IMR-90 (cell line): ENCODE measurements at regions not wholly inside any gene's neighbourhood (a gene's known extent, or its start where the extent isn't known, plus 50 kb on each side); places are given as distances from the start of the nearest gene placed in this dataset.

Source experiments
- MAFK ChIP-seq: IDR thresholded peaks from 2 replicates; pipeline ENCODE4 v1.6.1; 2012; ENCODE audit warnings: low read depth, low read length, improper control_type of control experiment
- POLR2A ChIP-seq: IDR thresholded peaks from 2 replicates; pipeline ENCODE4 v1.6.1; 2012; ENCODE audit warnings: mild to moderate bottlenecking, low read depth, low read length
- SMC3 ChIP-seq: fragments of 150-350 bp; IDR thresholded peaks from 2 replicates; pipeline ENCODE4 v1.6.1; 2016; ENCODE audit warnings: low read depth, mild to moderate bottlenecking, antibody characterized with exemption, low read length, moderate library complexity
- TF ChIP-seq, protein P1 (sequence below): conservative IDR thresholded peaks from 2 replicates; pipeline ENCODE4 v1.5.1; 2012; ENCODE audit warnings: mild to moderate bottlenecking, low read depth, low read length, improper control_type of control experiment
- TF ChIP-seq, protein P2 (sequence below): fragments of 150-350 bp; IDR thresholded peaks from 2 replicates; pipeline ENCODE4 v1.6.1; 2017; ENCODE audit warnings: mild to moderate bottlenecking, antibody characterized with exemption, low read length, low read depth

DNA sequence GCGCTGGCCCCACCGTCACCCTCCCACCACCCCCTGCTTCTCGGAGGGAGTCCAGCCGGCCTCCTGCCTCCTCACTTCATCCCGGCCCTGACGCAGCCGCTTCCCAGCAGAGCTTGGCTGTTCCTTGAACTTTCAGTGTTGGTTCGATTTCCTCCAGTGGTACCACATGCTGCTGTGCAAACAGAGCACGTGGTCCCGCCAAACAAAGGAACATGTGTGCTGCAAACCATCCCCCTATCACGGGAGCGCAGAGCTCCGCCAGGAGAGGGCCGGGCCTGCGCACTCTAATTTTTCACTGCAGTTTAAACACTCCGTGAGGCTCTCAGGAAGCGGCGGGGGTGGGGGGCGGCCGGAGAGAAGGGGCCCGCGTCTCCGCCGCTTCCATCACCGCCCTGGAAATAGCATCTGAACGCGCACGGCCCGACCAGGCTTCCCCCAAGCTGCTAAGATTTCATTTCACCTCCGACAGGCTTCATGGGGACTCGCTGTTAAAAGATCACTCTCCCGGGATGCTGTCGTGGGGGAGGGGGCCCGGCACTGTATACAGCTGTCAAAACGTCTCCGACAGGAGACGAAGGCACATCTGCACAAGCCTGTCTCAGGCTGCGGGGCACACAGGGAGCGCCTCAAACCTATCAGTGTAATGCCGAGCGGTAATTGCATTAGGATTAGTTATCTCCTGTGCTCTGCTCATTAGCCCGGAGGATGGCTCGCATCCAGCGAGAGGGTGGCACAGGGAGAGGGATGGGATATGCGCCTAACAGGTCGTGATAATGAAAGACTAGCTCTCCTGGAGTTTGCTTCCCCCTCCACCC lies 269.9 kb upstream of the SORL1-AS1 start:
- TF ChIP-seq POLR2A, result no peak
- TF ChIP-seq, protein P1, sequence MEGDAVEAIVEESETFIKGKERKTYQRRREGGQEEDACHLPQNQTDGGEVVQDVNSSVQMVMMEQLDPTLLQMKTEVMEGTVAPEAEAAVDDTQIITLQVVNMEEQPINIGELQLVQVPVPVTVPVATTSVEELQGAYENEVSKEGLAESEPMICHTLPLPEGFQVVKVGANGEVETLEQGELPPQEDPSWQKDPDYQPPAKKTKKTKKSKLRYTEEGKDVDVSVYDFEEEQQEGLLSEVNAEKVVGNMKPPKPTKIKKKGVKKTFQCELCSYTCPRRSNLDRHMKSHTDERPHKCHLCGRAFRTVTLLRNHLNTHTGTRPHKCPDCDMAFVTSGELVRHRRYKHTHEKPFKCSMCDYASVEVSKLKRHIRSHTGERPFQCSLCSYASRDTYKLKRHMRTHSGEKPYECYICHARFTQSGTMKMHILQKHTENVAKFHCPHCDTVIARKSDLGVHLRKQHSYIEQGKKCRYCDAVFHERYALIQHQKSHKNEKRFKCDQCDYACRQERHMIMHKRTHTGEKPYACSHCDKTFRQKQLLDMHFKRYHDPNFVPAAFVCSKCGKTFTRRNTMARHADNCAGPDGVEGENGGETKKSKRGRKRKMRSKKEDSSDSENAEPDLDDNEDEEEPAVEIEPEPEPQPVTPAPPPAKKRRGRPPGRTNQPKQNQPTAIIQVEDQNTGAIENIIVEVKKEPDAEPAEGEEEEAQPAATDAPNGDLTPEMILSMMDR, result no peak
- TF ChIP-seq, protein P2, sequence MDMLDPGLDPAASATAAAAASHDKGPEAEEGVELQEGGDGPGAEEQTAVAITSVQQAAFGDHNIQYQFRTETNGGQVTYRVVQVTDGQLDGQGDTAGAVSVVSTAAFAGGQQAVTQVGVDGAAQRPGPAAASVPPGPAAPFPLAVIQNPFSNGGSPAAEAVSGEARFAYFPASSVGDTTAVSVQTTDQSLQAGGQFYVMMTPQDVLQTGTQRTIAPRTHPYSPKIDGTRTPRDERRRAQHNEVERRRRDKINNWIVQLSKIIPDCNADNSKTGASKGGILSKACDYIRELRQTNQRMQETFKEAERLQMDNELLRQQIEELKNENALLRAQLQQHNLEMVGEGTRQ, result peak; percentile 84
- TF ChIP-seq SMC3, result no peak
- TF ChIP-seq MAFK, result no peak
